IMR-90 (cell line): ENCODE measurements at regions not wholly inside any gene's neighbourhood (a gene's known extent, or its start where the extent isn't known, plus 50 kb on each side); places are given as distances from the start of the nearest gene placed in this dataset.

Experiments used
- ATAC-seq: fragments of 200-7000 bp; cut with Tn5 transposase; 2 replicates; pipeline ENCODE4 v1.9.1; 2020; ENCODE audit warnings: low read depth, mild to moderate bottlenecking, moderate library complexity
- BruUV-seq: library from RNA; stranded (reverse); fragments of 400-500 nt; replicated peaks from 2 replicates; lab custom pipeline; 2021; lab: Mats Ljungman, UMichigan
- CTCF ChIA-PET: fragments of 300-600 bp; formaldehyde crosslinking; extraction: SDS; loops from one replicate; lab custom pipeline; 2021; ENCODE audit warnings: antibody characterized with exemption; lab: Yijun Ruan, JAX
- POLR2A ChIA-PET: fragments of 300-600 bp; sonication (Branson Sonifier 250); formaldehyde crosslinking; loops from one replicate; lab custom pipeline; 2022; ENCODE audit warnings: antibody characterized with exemption; ENCODE audit not compliant: unreplicated experiment; lab: Charles Lee
- DNase-seq: peaks from one replicate; pipeline ENCODE4 v3.0.0; 2013
- H2AFZ ChIP-seq: replicated peaks from 2 replicates; pipeline ENCODE3; 2013; ENCODE audit warnings: low read length, mild to moderate bottlenecking; ENCODE audit not compliant: poor library complexity
- H2AK5ac ChIP-seq: 2 replicates; pipeline ENCODE4 v1.6.1; 2013; ENCODE audit warnings: low read depth, low read length, inconsistent platforms
- H2AK9ac ChIP-seq: replicated peaks from 2 replicates; pipeline ENCODE3; 2013; ENCODE audit warnings: mild to moderate bottlenecking, low read depth, low read length, moderate library complexity; ENCODE audit not compliant: poor library complexity
- H2BK120ac ChIP-seq: 2 replicates; pipeline ENCODE4 v1.6.1; 2013; ENCODE audit warnings: low read depth, low read length, inconsistent platforms
- H2BK15ac ChIP-seq: 3 replicates; pipeline ENCODE4 v1.6.1; 2013; ENCODE audit warnings: low read depth, low read length, inconsistent platforms
- H2BK20ac ChIP-seq: 2 replicates; pipeline ENCODE4 v1.6.1; 2013; ENCODE audit warnings: low read depth, mild to moderate bottlenecking, inconsistent platforms, low read length, moderate library complexity
- H2BK5ac ChIP-seq: 2 replicates; pipeline ENCODE4 v1.6.1; 2013; ENCODE audit warnings: mild to moderate bottlenecking, low read depth, low read length, inconsistent platforms; ENCODE audit not compliant: poor library complexity, severe bottlenecking
- H3K14ac ChIP-seq: replicated peaks from 2 replicates; pipeline ENCODE4 v1.6.1; 2013; ENCODE audit warnings: low read depth, low read length, inconsistent platforms
- H3K18ac ChIP-seq: 2 replicates; pipeline ENCODE4 v1.6.1; 2013; ENCODE audit warnings: low read depth, low read length, control low read depth
- H3K23ac ChIP-seq: 2 replicates; pipeline ENCODE4 v1.6.1; 2013; ENCODE audit warnings: low read depth, low read length, inconsistent platforms
- H3K27ac ChIP-seq: 2 replicates; pipeline ENCODE4 v1.5.1; 2013; ENCODE audit warnings: mild to moderate bottlenecking, control low read depth, low read length; ENCODE audit not compliant: insufficient read depth
- H3K27me3 ChIP-seq: 2 replicates; pipeline ENCODE4 v1.6.1; 2013; ENCODE audit warnings: low read length; ENCODE audit not compliant: control insufficient read depth, insufficient read depth
- H3K36me3 ChIP-seq: 2 replicates; pipeline ENCODE4 v1.6.1; 2013; ENCODE audit warnings: low read length, mixed read lengths; ENCODE audit not compliant: control insufficient read depth, insufficient read depth
- H3K4ac ChIP-seq: 2 replicates; pipeline ENCODE4 v1.6.1; 2013; ENCODE audit warnings: low read depth, low read length, inconsistent platforms
- H3K4me1 ChIP-seq: 2 replicates; pipeline ENCODE4 v1.6.1; 2013; ENCODE audit warnings: low read length, mixed read lengths; ENCODE audit not compliant: control insufficient read depth, insufficient read depth
- H3K4me2 ChIP-seq: 2 replicates; pipeline ENCODE4 v1.6.1; 2013; ENCODE audit warnings: low read depth, mild to moderate bottlenecking, control low read depth, low read length, moderate library complexity
- H3K4me3 ChIP-seq: 2 replicates; pipeline ENCODE4 v1.5.1; 2013; ENCODE audit warnings: low read depth, mild to moderate bottlenecking, control low read depth, low read length, moderate library complexity; ENCODE audit not compliant: insufficient read depth
- H3K56ac ChIP-seq: 2 replicates; pipeline ENCODE4 v1.6.1; 2013; ENCODE audit warnings: low read length, inconsistent platforms; ENCODE audit not compliant: insufficient read depth; ENCODE audit errors: extremely low read depth
- H3K79me1 ChIP-seq, 2 experiments: 2 replicates each; pipeline ENCODE4 v1.6.1; 2013; ENCODE audit warnings: low read length in 2 of 2, inconsistent platforms in 1 of 2, low read depth in 1 of 2
- H3K9ac ChIP-seq: 2 replicates; pipeline ENCODE4 v1.6.1; 2013; ENCODE audit warnings: low read depth, low read length, control low read depth
- H3K9me1 ChIP-seq: 2 replicates; pipeline ENCODE4 v1.6.1; 2013; ENCODE audit warnings: low read length, inconsistent platforms; ENCODE audit not compliant: insufficient read depth
- H3K9me3 ChIP-seq: 2 replicates; pipeline ENCODE4 v1.6.1; 2013; ENCODE audit warnings: low read length; ENCODE audit not compliant: control insufficient read depth, insufficient read depth
- H4K20me1 ChIP-seq: 2 replicates; pipeline ENCODE4 v1.6.1; 2013; ENCODE audit warnings: low read length, inconsistent platforms; ENCODE audit not compliant: insufficient read depth
- H4K5ac ChIP-seq: 2 replicates; pipeline ENCODE4 v1.6.1; 2013; ENCODE audit warnings: mild to moderate bottlenecking, low read depth, low read length, control low read depth
- H4K8ac ChIP-seq, 2 experiments: 2 replicates each; pipeline ENCODE4 v1.6.1; 2013; ENCODE audit warnings: low read depth in 2 of 2, low read length in 2 of 2, control low read depth in 1 of 2, inconsistent platforms in 1 of 2
- H4K91ac ChIP-seq: 2 replicates; pipeline ENCODE4 v1.6.1; 2013; ENCODE audit warnings: low read depth, low read length, inconsistent platforms; ENCODE audit not compliant: insufficient read depth
- BHLHE40 ChIP-seq: fragments of 150-350 bp; IDR thresholded peaks from 2 replicates; pipeline ENCODE4 v1.6.1; 2016; ENCODE audit warnings: mild to moderate bottlenecking, low read depth, low read length
- FOS ChIP-seq: fragments of 150-350 bp; IDR thresholded peaks from 2 replicates; pipeline ENCODE4 v1.6.1; 2016; ENCODE audit warnings: low read depth, low read length
- MAZ ChIP-seq: IDR thresholded peaks from 2 replicates; pipeline ENCODE4 v1.6.1; 2012; ENCODE audit warnings: low read depth, mild to moderate bottlenecking, low read length, improper control_type of control experiment, moderate library complexity, borderline replicate concordance
- NFE2L2 ChIP-seq: fragments of 150-350 bp; IDR thresholded peaks from 2 replicates; pipeline ENCODE4 v1.6.1; 2016; ENCODE audit warnings: low read depth, mild to moderate bottlenecking, low read length
- SMC3 ChIP-seq: fragments of 150-350 bp; IDR thresholded peaks from 2 replicates; pipeline ENCODE4 v1.6.1; 2016; ENCODE audit warnings: low read depth, mild to moderate bottlenecking, antibody characterized with exemption, low read length, moderate library complexity
- WGBS, 2 experiments: methylation state at CpG; one replicate each; pipeline versions ENCODE4 v1.1.5 to v1.1.7; 2013; ENCODE audit warnings: missing lambda C conversion rate in 2 of 2; ENCODE audit not compliant: insufficient read length in 1 of 2; ENCODE audit errors: extremely low coverage in 2 of 2; 5-methylcytosine and 5-hydroxymethylcytosine counted together
- dilution Hi-C: fragments of 300-500 bp; cut with HindIII; formaldehyde crosslinking; loops from one replicate; pipeline ENCODE4 v1.14.3; 2018; ENCODE audit warnings: low sequenced_read_pairs; ENCODE audit not compliant: unreplicated experiment
- in situ Hi-C: fragments of 300-500 bp; cut with MboI; formaldehyde crosslinking; loops from 3 replicates; pipeline ENCODE4 v1.14.3; 2019; ENCODE audit warnings: low sequenced_read_pairs, inconsistent platforms, mixed read lengths
- intact Hi-C: fragments of 100-400 bp; cut with micrococcal nuclease; formaldehyde crosslinking; loops from 2 replicates; pipeline ENCODE4 v1.10.0; 2022

GRCh38 chr9:91119679-91120078 is 242.0 kb downstream of the AUH start:
- Histone ChIP-seq H3K9me1 (peaks cover 4% of the 10 kb centered on the region), H2AK9ac (no peak overlapping the region), H2BK5ac (peak overlapping the region; percentile 100), H3K9me3 (peaks cover 9% of the 10 kb centered on the region), H3K4ac (peak overlapping the region; percentile 96; the same call in 1 of the 2 replicates), H3K14ac (no peak overlapping the region), H4K8ac (no peak overlapping the region; a peak in 2 of 4 replicates), H3K18ac (no peak overlapping the region), H3K4me2 (no peak overlapping the region; the same call in 1 of the 2 replicates), H3K56ac (peak overlapping the region; percentile 79; the same call in 1 of the 2 replicates), H3K9ac (no peak overlapping the region), H3K36me3 (no peaks in the 10 kb centered on the region), H4K20me1 (no peaks in the 10 kb centered on the region), H3K23ac (no peak overlapping the region), H2BK20ac (no peak overlapping the region), H3K27ac (peak overlapping the region; percentile 96; the same call in 1 of the 2 replicates), H2AFZ (no peak overlapping the region), H2BK120ac (peak overlapping the region; percentile 97; the same call in 1 of the 2 replicates), H3K79me1 (peaks cover 0 to 13% of the 10 kb centered on the region in 2 experiments; a peak in 3 of 4 replicates), H2AK5ac (no peak overlapping the region), H3K4me1 (peaks cover 21% of the 10 kb centered on the region), H4K91ac (no peak overlapping the region), H4K5ac (no peak overlapping the region), H2BK15ac (no peak overlapping the region), H3K27me3 (no peaks in the 10 kb centered on the region), H3K4me3 (no peak overlapping the region)
- peak; percentile 85 for ATAC-seq
- BruUV-seq = no TSS peak
- ChIA-PET POLR2A (no interaction called here), CTCF (no interaction called here)
- peak; percentile 60; the same call in 1 of the 2 replicates for TF ChIP-seq NFE2L2
- peak; percentile 82 for TF ChIP-seq FOS
- TF ChIP-seq SMC3 = no peak
- TF ChIP-seq MAZ = no peak
- peak; percentile 89; the same call in 1 of the 2 replicates for TF ChIP-seq BHLHE40
- in situ Hi-C loops = no loop called here
- no CpG with 5 or more reads among the region's 3 CpGs for WGBS, 2 experiments
- dilution Hi-C loops = no loop called here
- intact Hi-C loops = loop anchor here (2.0 to 5.0 kb wide), 4 partner anchors 59 to 205 kb away; no protein-coding TSS in a partner anchor
- DNase-seq = peak; percentile 90
